ENCODE measurements at regions not wholly inside any gene's neighbourhood (a gene's known extent, or its start where the extent isn't known, plus 50 kb on each side); places are given as distances from the start of the nearest gene placed in this dataset.

- H3K9ac ChIP-seq (ENCODE audit: low read length): no peak overlapping the region
- intact Hi-C loops (cut with micrococcal nuclease): no loop called here
- CTCF ChIA-PET: no interaction called here
These were observed 315.6 kb upstream of the KLF4 start for GRCh38 chr9:107805201-107805600.

More at GRCh38 chr9:107805201-107805600, 315.6 kb upstream of the KLF4 start:
- Histone ChIP-seq H3K9me2 (ENCODE audit: insufficient read depth) (no peaks in the 10 kb centered on the region), H3K4me2 (ENCODE audit: low read length) (no peak overlapping the region), H3K4me1 (ENCODE audit: control insufficient read depth in 1 of 2, insufficient read depth in 2 of 2, low read length in 2 of 2) (peaks cover 0 to 9% of the 10 kb centered on the region in 2 experiments; a peak in 1 of 4 replicates), H3K36me3 (ENCODE audit: control insufficient read depth in 1 of 2, insufficient read depth in 2 of 2, low read length in 2 of 2) (no peaks in the 10 kb centered on the region), H3K9me3 (ENCODE audit: control insufficient read depth in 1 of 2, insufficient read depth in 1 of 2, low read depth in 1 of 2, low read length in 2 of 2) (no peaks in the 10 kb centered on the region), H3K4me3 (replicated peaks in 1 of 2; ENCODE audit: low read depth in 1 of 2, low read length in 2 of 2) (no peak overlapping the region), H3K27ac (ENCODE audit: low read depth, low read length) (no peak overlapping the region), H2AFZ (ENCODE audit: low read depth, low read length, poor library complexity, severe bottlenecking) (no peak overlapping the region), H3K79me2 (ENCODE audit: insufficient read depth, low read length) (no peaks in the 10 kb centered on the region), H3K27me3 (ENCODE audit: insufficient read depth, low read length) (no peaks in the 10 kb centered on the region), H4K20me1 (ENCODE audit: insufficient read depth) (no peaks in the 10 kb centered on the region)
- ChIA-PET POLR2A (no interaction called here), RAD21 (ENCODE audit: low non-redundant PET in 1 of 2, low total read pairs in 2 of 2, uncharacterized antibody in 2 of 2, unreplicated experiment in 2 of 2) (no interaction called here)
- TF ChIP-seq ZFX (IDR thresholded peaks at IDR 0.05): no peak
- TF ChIP-seq, protein P1, sequence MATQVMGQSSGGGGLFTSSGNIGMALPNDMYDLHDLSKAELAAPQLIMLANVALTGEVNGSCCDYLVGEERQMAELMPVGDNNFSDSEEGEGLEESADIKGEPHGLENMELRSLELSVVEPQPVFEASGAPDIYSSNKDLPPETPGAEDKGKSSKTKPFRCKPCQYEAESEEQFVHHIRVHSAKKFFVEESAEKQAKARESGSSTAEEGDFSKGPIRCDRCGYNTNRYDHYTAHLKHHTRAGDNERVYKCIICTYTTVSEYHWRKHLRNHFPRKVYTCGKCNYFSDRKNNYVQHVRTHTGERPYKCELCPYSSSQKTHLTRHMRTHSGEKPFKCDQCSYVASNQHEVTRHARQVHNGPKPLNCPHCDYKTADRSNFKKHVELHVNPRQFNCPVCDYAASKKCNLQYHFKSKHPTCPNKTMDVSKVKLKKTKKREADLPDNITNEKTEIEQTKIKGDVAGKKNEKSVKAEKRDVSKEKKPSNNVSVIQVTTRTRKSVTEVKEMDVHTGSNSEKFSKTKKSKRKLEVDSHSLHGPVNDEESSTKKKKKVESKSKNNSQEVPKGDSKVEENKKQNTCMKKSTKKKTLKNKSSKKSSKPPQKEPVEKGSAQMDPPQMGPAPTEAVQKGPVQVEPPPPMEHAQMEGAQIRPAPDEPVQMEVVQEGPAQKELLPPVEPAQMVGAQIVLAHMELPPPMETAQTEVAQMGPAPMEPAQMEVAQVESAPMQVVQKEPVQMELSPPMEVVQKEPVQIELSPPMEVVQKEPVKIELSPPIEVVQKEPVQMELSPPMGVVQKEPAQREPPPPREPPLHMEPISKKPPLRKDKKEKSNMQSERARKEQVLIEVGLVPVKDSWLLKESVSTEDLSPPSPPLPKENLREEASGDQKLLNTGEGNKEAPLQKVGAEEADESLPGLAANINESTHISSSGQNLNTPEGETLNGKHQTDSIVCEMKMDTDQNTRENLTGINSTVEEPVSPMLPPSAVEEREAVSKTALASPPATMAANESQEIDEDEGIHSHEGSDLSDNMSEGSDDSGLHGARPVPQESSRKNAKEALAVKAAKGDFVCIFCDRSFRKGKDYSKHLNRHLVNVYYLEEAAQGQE (IDR thresholded peaks at IDR 0.05; ENCODE audit: low read depth): no peak
- TF ChIP-seq ZNF274 (IDR thresholded peaks at IDR 0.05; ENCODE audit: low read depth, low read length): no peak
- TF ChIP-seq, protein P2, sequence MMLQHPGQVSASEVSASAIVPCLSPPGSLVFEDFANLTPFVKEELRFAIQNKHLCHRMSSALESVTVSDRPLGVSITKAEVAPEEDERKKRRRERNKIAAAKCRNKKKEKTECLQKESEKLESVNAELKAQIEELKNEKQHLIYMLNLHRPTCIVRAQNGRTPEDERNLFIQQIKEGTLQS (IDR thresholded peaks at IDR 0.05): no peak
- TF ChIP-seq POLR2A (IDR thresholded peaks at IDR 0.05; ENCODE audit: borderline replicate concordance, extremely low read depth, insufficient read depth, insufficient read length): no peak
- no peak for TF ChIP-seq ELF1 (IDR thresholded peaks at IDR 0.05; ENCODE audit: borderline replicate concordance, low read depth)
- TF ChIP-seq SIN3A (IDR thresholded peaks at IDR 0.05; ENCODE audit: low read depth): no peak
- TF ChIP-seq FOSL1 (IDR thresholded peaks at IDR 0.05; ENCODE audit: low read depth): no peak
- TF ChIP-seq MAX (IDR thresholded peaks at IDR 0.05): no peak
- TF ChIP-seq EZH2phosphoT487 (IDR thresholded peaks at IDR 0.05; ENCODE audit: borderline replicate concordance): no peak
- no peak for TF ChIP-seq SP1 (IDR thresholded peaks at IDR 0.05; ENCODE audit: low read depth)
- TF ChIP-seq SRF (IDR thresholded peaks at IDR 0.05; ENCODE audit: low read depth): no peak
- no peak for TF ChIP-seq EZH2 (IDR thresholded peaks at IDR 0.05)
- no peak for TF ChIP-seq JUND (IDR thresholded peaks at IDR 0.05)
- no peak for TF ChIP-seq CBX3 (IDR thresholded peaks at IDR 0.05; ENCODE audit: low read depth)
- ATAC-seq (no peak), DNase-seq (ENCODE audit: low read depth, low spot score) (no peak)
- BruUV-seq (replicated peaks): no TSS peak

Measured in HCT116 (cell line).